ENCODE measurements at regions not wholly inside any gene's neighbourhood (a gene's known extent, or its start where the extent isn't known, plus 50 kb on each side); places are given as distances from the start of the nearest gene placed in this dataset.

GRCh38 chr10:81127931-81128330, 590.2 kb downstream of the SH2D4B start:
- no peak for DNase-seq
- TF ChIP-seq, protein P1, sequence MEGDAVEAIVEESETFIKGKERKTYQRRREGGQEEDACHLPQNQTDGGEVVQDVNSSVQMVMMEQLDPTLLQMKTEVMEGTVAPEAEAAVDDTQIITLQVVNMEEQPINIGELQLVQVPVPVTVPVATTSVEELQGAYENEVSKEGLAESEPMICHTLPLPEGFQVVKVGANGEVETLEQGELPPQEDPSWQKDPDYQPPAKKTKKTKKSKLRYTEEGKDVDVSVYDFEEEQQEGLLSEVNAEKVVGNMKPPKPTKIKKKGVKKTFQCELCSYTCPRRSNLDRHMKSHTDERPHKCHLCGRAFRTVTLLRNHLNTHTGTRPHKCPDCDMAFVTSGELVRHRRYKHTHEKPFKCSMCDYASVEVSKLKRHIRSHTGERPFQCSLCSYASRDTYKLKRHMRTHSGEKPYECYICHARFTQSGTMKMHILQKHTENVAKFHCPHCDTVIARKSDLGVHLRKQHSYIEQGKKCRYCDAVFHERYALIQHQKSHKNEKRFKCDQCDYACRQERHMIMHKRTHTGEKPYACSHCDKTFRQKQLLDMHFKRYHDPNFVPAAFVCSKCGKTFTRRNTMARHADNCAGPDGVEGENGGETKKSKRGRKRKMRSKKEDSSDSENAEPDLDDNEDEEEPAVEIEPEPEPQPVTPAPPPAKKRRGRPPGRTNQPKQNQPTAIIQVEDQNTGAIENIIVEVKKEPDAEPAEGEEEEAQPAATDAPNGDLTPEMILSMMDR (IDR thresholded peaks at IDR 0.05) = no peak
- intact Hi-C loops (cut with DNase I) = no loop called here
- Histone ChIP-seq H3K9me3 (no peaks in the 10 kb centered on the region), H3K4me1 (no peaks in the 10 kb centered on the region), H3K4me3 (replicated peaks in 1 of 3) (no peak overlapping the region), H3K27ac (no peak overlapping the region), H3K36me3 (no peaks in the 10 kb centered on the region), H3K27me3 (no peaks in the 10 kb centered on the region)
- WGBS, 2 donors = 60 to 69% methylated on average over 3 of the region's 3 CpGs

DNA sequence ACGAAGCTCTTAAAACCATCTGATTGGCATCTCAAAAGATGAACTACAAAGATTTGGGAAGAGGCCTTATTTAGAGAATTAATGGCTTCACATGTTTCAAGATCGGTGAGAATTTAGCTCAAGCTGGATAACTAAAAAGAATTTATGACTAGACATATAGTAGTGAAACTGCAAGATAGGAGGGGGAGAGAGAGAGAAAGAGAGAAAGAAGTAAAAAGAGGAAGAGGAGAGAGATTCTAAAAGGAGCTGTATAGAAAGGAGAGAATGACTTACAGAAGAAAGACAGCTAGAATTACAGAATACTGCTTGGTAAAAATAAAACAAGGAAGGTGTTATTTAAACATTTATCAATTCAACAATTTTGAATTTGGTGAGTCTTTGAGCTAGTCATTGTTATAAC, 592.3 kb downstream of the SH2D4B start:
- no peaks in the 10 kb centered on the region for H3K27me3 ChIP-seq
- no peak overlapping the region for H3K27ac ChIP-seq
- no peaks in the 10 kb centered on the region for H3K4me1 ChIP-seq
- 91 to 97% methylated on average over 2 of the region's 2 CpGs for whole genome bisulfite sequencing, 2 donors
- H3K9me3 ChIP-seq = no peaks in the 10 kb centered on the region
- H3K4me3 ChIP-seq (replicated peaks in 1 of 3) = no peak overlapping the region
- intact Hi-C loops (cut with DNase I) = no loop called here
- no peaks in the 10 kb centered on the region for H3K36me3 ChIP-seq
- TF ChIP-seq, protein P1 (IDR thresholded peaks at IDR 0.05) = no peak
- DNase-seq = no peak

DNA sequence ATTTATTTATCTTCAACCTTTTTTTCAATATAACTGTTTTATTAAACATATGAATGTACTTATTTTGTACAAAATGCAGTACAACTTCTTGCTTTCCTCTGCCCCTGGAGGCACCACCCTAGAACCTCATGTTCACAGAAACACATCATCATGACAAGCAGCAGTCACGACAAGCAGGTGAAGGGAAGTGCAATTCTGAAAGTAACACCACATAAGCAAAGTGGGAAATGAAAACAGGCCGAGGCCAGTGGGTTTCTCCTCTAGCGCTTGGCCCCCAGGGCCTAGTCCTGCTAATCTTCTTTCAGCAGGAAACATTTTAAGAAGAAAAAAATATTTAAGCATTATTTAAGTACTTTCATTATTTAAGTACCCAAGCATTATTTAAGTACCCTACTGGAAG, 598.1 kb downstream of the SH2D4B start:
- intact Hi-C loops (cut with DNase I) = no loop called here
- TF ChIP-seq, protein P1 (IDR thresholded peaks at IDR 0.05) = no peak
- no peak for TF ChIP-seq POLR2A (IDR thresholded peaks at IDR 0.05)
- Histone ChIP-seq H3K27ac (no peak overlapping the region), H3K36me3 (no peaks in the 10 kb centered on the region), H3K4me3 (replicated peaks in 1 of 3) (no peak overlapping the region), H3K27me3 (no peaks in the 10 kb centered on the region), H3K9me3 (no peaks in the 10 kb centered on the region), H3K4me1 (no peaks in the 10 kb centered on the region)
- DNase-seq = no peak
- 54 to 72% methylated on average over 3 of the region's 3 CpGs for WGBS, 2 donors

GRCh38 chr10:81136261-81136660, 598.6 kb downstream of the SH2D4B start:
- Histone ChIP-seq H3K27ac (no peak overlapping the region), H3K4me3 (replicated peaks in 1 of 3) (no peak overlapping the region), H3K36me3 (no peaks in the 10 kb centered on the region), H3K9me3 (no peaks in the 10 kb centered on the region), H3K4me1 (no peaks in the 10 kb centered on the region), H3K27me3 (no peaks in the 10 kb centered on the region)
- intact Hi-C loops (cut with DNase I) = no loop called here
- DNase-seq = no peak
- TF ChIP-seq, protein P1 (IDR thresholded peaks at IDR 0.05) = no peak
- no peak for TF ChIP-seq POLR2A (IDR thresholded peaks at IDR 0.05)
- WGBS, 2 donors = 83 to 85% methylated on average over 2 of the region's 2 CpGs

DNA sequence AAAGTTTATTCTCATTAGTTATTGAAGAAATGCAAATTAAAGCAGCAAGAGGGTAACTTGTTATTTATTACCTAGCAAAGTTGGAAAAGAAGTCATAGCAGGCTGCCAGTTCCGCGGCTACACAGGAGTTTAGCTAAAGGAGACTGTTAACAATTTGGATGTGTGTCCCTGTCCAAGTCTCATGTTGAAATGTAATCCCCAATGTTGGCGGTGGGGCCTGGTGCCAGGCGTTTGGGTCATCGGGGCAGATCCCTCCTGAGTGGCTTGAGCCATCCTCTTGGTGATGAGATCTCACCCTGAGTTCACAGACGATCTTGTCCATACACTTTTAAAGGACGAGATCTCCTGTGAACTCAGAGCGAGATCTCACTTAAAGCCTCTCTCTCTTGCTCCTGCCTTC, 608.3 kb downstream of the SH2D4B start:
- Histone ChIP-seq H3K27me3 (no peaks in the 10 kb centered on the region), H3K9me3 (no peaks in the 10 kb centered on the region), H3K36me3 (no peaks in the 10 kb centered on the region), H3K4me3 (replicated peaks in 1 of 3) (no peak overlapping the region), H3K4me1 (no peaks in the 10 kb centered on the region), H3K27ac (no peak overlapping the region)
- TF ChIP-seq, protein P1 (IDR thresholded peaks at IDR 0.05) = no peak
- no peak for TF ChIP-seq POLR2A (IDR thresholded peaks at IDR 0.05)
- DNase-seq = no peak
- intact Hi-C loops (cut with DNase I) = no loop called here
- WGBS, 2 donors = 88 to 93% methylated on average over 8 of the region's 8 CpGs
